H1 (cell line): ENCODE measurements at regions not wholly inside any gene's neighbourhood (a gene's known extent, or its start where the extent isn't known, plus 50 kb on each side); places are given as distances from the start of the nearest gene placed in this dataset.

Experiments used
- CTCF ChIA-PET: fragments of 300-600 bp; sonication (Branson Sonifier 250); formaldehyde crosslinking; loops from one replicate; lab custom pipeline; 2021; ENCODE audit not compliant: partially characterized antibody; lab: Charles Lee
- POLR2A ChIA-PET: fragments of 300-600 bp; sonication (Branson Sonifier 250); formaldehyde crosslinking; loops from one replicate; lab custom pipeline; 2021; ENCODE audit warnings: inconsistent platforms; ENCODE audit not compliant: partially characterized antibody; lab: Charles Lee
- DNase-seq, 2 experiments: peaks; one replicate each; pipeline versions ENCODE4 v3.0.0 to v3.0.0-alpha.2; 2010 to 2022; ENCODE audit warnings: low spot score in 2 of 2, low read depth in 1 of 2, mixed read lengths in 1 of 2
- FAIRE-seq: peaks from 2 replicates; lab custom pipeline; 2011; peaks lifted over from hg19 to GRCh38; lab: Jason Lieb, UNC
- H2AFZ ChIP-seq: 2 replicates; pipeline ENCODE4 v1.8.1; 2012; ENCODE audit warnings: low read length, inconsistent platforms
- H2AK5ac ChIP-seq: 2 replicates; pipeline ENCODE4 v1.6.1; 2013; ENCODE audit warnings: low read depth, low read length
- H2BK120ac ChIP-seq: replicated peaks from 2 replicates; pipeline ENCODE3; 2013; ENCODE audit warnings: low read depth, low read length, inconsistent platforms
- H2BK12ac ChIP-seq: 2 replicates; pipeline ENCODE4 v1.6.1; 2013; ENCODE audit warnings: low read depth, low read length
- H2BK15ac ChIP-seq: 2 replicates; pipeline ENCODE4 v1.6.1; 2013; ENCODE audit warnings: low read length
- H2BK20ac ChIP-seq: 2 replicates; pipeline ENCODE4 v1.6.1; 2013; ENCODE audit warnings: low read length
- H2BK5ac ChIP-seq: 2 replicates; pipeline ENCODE4 v1.6.1; 2013; ENCODE audit warnings: low read depth, low read length
- H3K14ac ChIP-seq: 2 replicates; pipeline ENCODE4 v1.6.1; 2013; ENCODE audit warnings: inconsistent platforms; ENCODE audit not compliant: insufficient read length
- H3K18ac ChIP-seq: 2 replicates; pipeline ENCODE4 v1.6.1; 2013; ENCODE audit warnings: low read length; ENCODE audit errors: extremely low read depth
- H3K23ac ChIP-seq: 2 replicates; pipeline ENCODE4 v1.6.1; 2013; ENCODE audit warnings: inconsistent platforms; ENCODE audit not compliant: insufficient read length
- H3K23me2 ChIP-seq: 2 replicates; pipeline ENCODE4 v1.6.1; 2013; ENCODE audit warnings: low read depth, low read length
- H3K27ac ChIP-seq: 2 replicates; pipeline ENCODE4 v1.6.1; 2011; ENCODE audit warnings: low read depth, low read length, inconsistent platforms
- H3K27me3 ChIP-seq, 4 experiments: replicated peaks in 1 of 4; 1 replicate in 1 of 4; 2 replicates in 3 of 4; pipeline versions ENCODE4 v1.6.1 to v1.8.1; 2011 to 2013; ENCODE audit warnings: low read length in 3 of 4, mild to moderate bottlenecking in 3 of 4, inconsistent platforms in 2 of 4, mixed read lengths in 2 of 4, moderate library complexity in 1 of 4; ENCODE audit not compliant: control insufficient read depth in 3 of 4, insufficient read depth in 3 of 4; ENCODE audit errors: extremely low read depth in 1 of 4
- H3K36me3 ChIP-seq, 4 experiments: 2 replicates each; pipeline versions ENCODE4 v1.6.1 to v1.8.1; 2011 to 2013; ENCODE audit warnings: mild to moderate bottlenecking in 4 of 4, low read length in 3 of 4, moderate library complexity in 2 of 4, control low read depth in 1 of 4, inconsistent platforms in 1 of 4; ENCODE audit not compliant: insufficient read depth in 4 of 4, control insufficient read depth in 2 of 4
- H3K4ac ChIP-seq: replicated peaks from 2 replicates; pipeline ENCODE3; 2013; ENCODE audit warnings: low read length, low read depth, mixed read lengths, inconsistent platforms; ENCODE audit not compliant: insufficient read length
- H3K4me1 ChIP-seq, 4 experiments: replicated peaks in 1 of 4; 1 replicate in 1 of 4; 2 replicates in 3 of 4; pipeline versions ENCODE4 v1.6.1 to v1.8.1; 2011 to 2013; ENCODE audit warnings: low read length in 3 of 4, inconsistent platforms in 2 of 4, mixed read lengths in 1 of 4; ENCODE audit not compliant: insufficient read depth in 4 of 4, control insufficient read depth in 3 of 4
- H3K4me2 ChIP-seq, 2 experiments: 2 replicates each; pipeline versions ENCODE4 v1.6.1 to v1.8.1; 2011 to 2013; ENCODE audit warnings: low read depth in 2 of 2, low read length in 2 of 2, control low read depth in 1 of 2, inconsistent platforms in 1 of 2, mild to moderate bottlenecking in 1 of 2; ENCODE audit not compliant: insufficient read depth in 1 of 2
- H3K4me3 ChIP-seq, 4 experiments: fragments of 200-600, 300-600 bp in 1 of 4; sonication (generic), shearing (Covaris generic), sonication (Bioruptor Twin) in 1 of 4; 2 replicates each; pipeline versions ENCODE4 v1.5.1 to v1.8.1; 2011 to 2016; ENCODE audit warnings: low read length in 4 of 4, low read depth in 3 of 4, control low read depth in 2 of 4, inconsistent platforms in 2 of 4, mild to moderate bottlenecking in 2 of 4, mixed read lengths in 1 of 4, moderate library complexity in 1 of 4; ENCODE audit not compliant: insufficient read depth in 2 of 4; ENCODE audit errors: extremely low read depth in 1 of 4
- H3K56ac ChIP-seq: replicated peaks from 2 replicates; pipeline ENCODE3; 2013; ENCODE audit warnings: low read depth, mild to moderate bottlenecking, mixed read lengths, low read length, inconsistent platforms; ENCODE audit not compliant: insufficient read length
- H3K79me1 ChIP-seq: 2 replicates; pipeline ENCODE4 v1.6.1; 2013; ENCODE audit warnings: low read depth, low read length, control low read depth
- H3K79me2 ChIP-seq, 2 experiments: 2 replicates each; pipeline versions ENCODE4 v1.6.1 to v1.8.1; 2012 to 2013; ENCODE audit warnings: low read length in 2 of 2, mild to moderate bottlenecking in 2 of 2, inconsistent platforms in 1 of 2; ENCODE audit not compliant: insufficient read depth in 2 of 2, control insufficient read depth in 1 of 2
- H3K9ac ChIP-seq, 4 experiments: replicated peaks in 1 of 4; 1 replicate in 1 of 4; 2 replicates in 3 of 4; pipeline versions ENCODE4 v1.6.1 to v1.8.1; 2011 to 2013; ENCODE audit warnings: low read depth in 3 of 4, low read length in 3 of 4, control low read depth in 2 of 4, mild to moderate bottlenecking in 2 of 4, moderate library complexity in 2 of 4, inconsistent platforms in 1 of 4; ENCODE audit errors: extremely low read depth in 1 of 4
- H3K9me3 ChIP-seq, 2 experiments: 2 replicates each; pipeline versions ENCODE4 v1.6.1 to v1.8.1; 2012 to 2013; ENCODE audit warnings: mild to moderate bottlenecking in 2 of 2, moderate library complexity in 2 of 2, control low read depth in 1 of 2, inconsistent platforms in 1 of 2, low read depth in 1 of 2, low read length in 1 of 2, mixed read lengths in 1 of 2; ENCODE audit not compliant: insufficient read depth in 2 of 2
- H4K20me1 ChIP-seq, 2 experiments: replicated peaks in 1 of 2; 2 replicates each; pipeline versions ENCODE3 to v1.8.1; 2011 to 2013; ENCODE audit warnings: inconsistent platforms in 2 of 2, low read length in 2 of 2, mild to moderate bottlenecking in 1 of 2; ENCODE audit not compliant: insufficient read depth in 2 of 2, control insufficient read depth in 1 of 2
- H4K5ac ChIP-seq: 2 replicates; pipeline ENCODE4 v1.6.1; 2013; ENCODE audit warnings: low read length, low read depth, mixed read lengths, inconsistent platforms; ENCODE audit not compliant: insufficient read length
- H4K8ac ChIP-seq: 2 replicates; pipeline ENCODE4 v1.8.0; 2013; ENCODE audit warnings: mild to moderate bottlenecking, moderate library complexity, low read length, inconsistent platforms; ENCODE audit not compliant: insufficient read depth; ENCODE audit errors: extremely low read depth
- H4K91ac ChIP-seq: replicated peaks from 2 replicates; pipeline ENCODE3; 2013; ENCODE audit warnings: low read length, mixed read lengths, inconsistent platforms; ENCODE audit not compliant: insufficient read length
- TAF7 ChIP-seq: optimal IDR thresholded peaks from 2 replicates; pipeline ENCODE3; 2011; ENCODE audit warnings: low read depth, mild to moderate bottlenecking, inconsistent platforms, low read length, moderate library complexity, borderline replicate concordance
- WGBS, 2 experiments: shearing (Covaris generic) in 1 of 2; methylation state at CpG; one replicate each; pipeline versions ENCODE4 v1.1.6 to v1.1.7; 2013 to 2015; ENCODE audit warnings: low lambda C conversion rate in 2 of 2, mixed read lengths in 2 of 2, inconsistent platforms in 1 of 2, low coverage in 1 of 2, missing lambda C conversion rate in 1 of 2; ENCODE audit not compliant: insufficient replicate concordance in 2 of 2, insufficient coverage in 1 of 2, insufficient read length in 1 of 2; ENCODE audit errors: extremely low coverage in 1 of 2, missing lambda C conversion rate in 1 of 2; 5-methylcytosine and 5-hydroxymethylcytosine counted together

GRCh38 chr18:7288544-7288943 lies 57.7 kb downstream of the LRRC30 start:
- Histone ChIP-seq H3K79me2 (no peaks in the 10 kb centered on the region), H2BK20ac (no peak overlapping the region), H2BK12ac (no peak overlapping the region), H3K4me1 (no peaks in the 10 kb centered on the region), H3K36me3 (no peaks in the 10 kb centered on the region), H3K14ac (no peak overlapping the region), H2BK120ac (no peak overlapping the region), H3K23ac (no peak overlapping the region), H2BK5ac (no peak overlapping the region), H3K23me2 (no peaks in the 10 kb centered on the region), H3K56ac (no peak overlapping the region), H3K4ac (no peak overlapping the region), H4K5ac (no peak overlapping the region), H2AFZ (no peak overlapping the region), H3K18ac (no peak overlapping the region), H3K27ac (no peak overlapping the region), H3K79me1 (no peaks in the 10 kb centered on the region), H4K20me1 (no peaks in the 10 kb centered on the region), H3K4me3 (no peak overlapping the region), H3K27me3 (no peaks in the 10 kb centered on the region), H3K9me3 (no peaks in the 10 kb centered on the region), H2AK5ac (no peak overlapping the region), H3K4me2 (no peak overlapping the region), H4K8ac (no peak overlapping the region), H4K91ac (no peak overlapping the region), H2BK15ac (no peak overlapping the region), H3K9ac (no peak overlapping the region)
- CTCF ChIA-PET: interaction anchor here (2.2 kb wide), 1 partner anchor 15 kb away, joined by 13 read pairs; no protein-coding TSS in a partner anchor
- TF ChIP-seq TAF7: no peak
- FAIRE-seq (no peak), DNase-seq (no peak)
- POLR2A ChIA-PET: no interaction called here
- WGBS, 2 experiments: 93% methylated on average over 6 of the region's 6 CpGs; no CpG with 5 or more reads in 1 of the 2 experiments
